ENCODE measurements at regions not wholly inside any gene's neighbourhood (a gene's known extent, or its start where the extent isn't known, plus 50 kb on each side); places are given as distances from the start of the nearest gene placed in this dataset.

- no peaks in the 10 kb centered on the region for H3K36me3 ChIP-seq (ENCODE audit: insufficient read depth, insufficient read length, low read length)
- H3K9me3 ChIP-seq (ENCODE audit: insufficient read depth, low read length): no peaks in the 10 kb centered on the region
- no peak for DNase-seq (ENCODE audit: low read depth, low spot score)
Measured at GRCh38 chr4:170522427-170522970, 432.7 kb upstream of the AADAT start.

DNA sequence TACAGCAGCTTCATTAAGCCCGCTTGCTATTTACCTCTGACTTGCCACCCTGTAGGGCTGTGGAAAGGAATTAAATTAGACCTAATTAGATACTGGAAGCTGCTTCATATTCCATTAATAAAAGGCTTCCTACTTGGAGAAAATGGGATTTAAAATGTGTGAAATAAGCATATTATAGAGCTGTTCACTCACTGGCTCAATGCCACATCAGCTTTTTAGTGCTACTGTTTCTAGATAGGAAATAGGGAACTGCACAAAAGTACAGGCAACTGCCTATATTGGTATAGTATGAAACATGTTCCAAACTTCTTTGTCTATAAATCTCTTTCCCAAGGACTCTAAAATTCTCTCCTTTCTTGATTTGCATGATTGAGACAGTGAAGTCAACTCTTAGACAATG lies 407.9 kb upstream of the AADAT start:
- Histone ChIP-seq H3K9ac (ENCODE audit: insufficient read length, low read depth) (no peak overlapping the region), H3K9me3 (ENCODE audit: insufficient read depth, low read length) (no peaks in the 10 kb centered on the region), H3K4me3 (ENCODE audit: insufficient read length, low read depth) (no peak overlapping the region), H3K4me1 (ENCODE audit: insufficient read depth, insufficient read length) (no peaks in the 10 kb centered on the region), H3K36me3 (ENCODE audit: insufficient read depth, insufficient read length, low read length) (no peaks in the 10 kb centered on the region), H3K27me3 (ENCODE audit: insufficient read depth, insufficient read length) (no peaks in the 10 kb centered on the region)
- TF ChIP-seq ZNF274 (IDR thresholded peaks at IDR 0.05; ENCODE audit: low read depth, low read length) (no peak), SUZ12 (IDR thresholded peaks at IDR 0.05; ENCODE audit: extremely low read depth, insufficient read depth, insufficient read length) (no peak), YY1 (IDR thresholded peaks at IDR 0.05; ENCODE audit: insufficient read depth, insufficient read length) (no peak)
- DNase-seq (ENCODE audit: low read depth, low spot score): no peak

More at GRCh38 chr4:170522427-170522970, 432.7 kb upstream of the AADAT start:
- TF ChIP-seq YY1 (IDR thresholded peaks at IDR 0.05; ENCODE audit: insufficient read depth, insufficient read length): no peak
- no peak for TF ChIP-seq SUZ12 (IDR thresholded peaks at IDR 0.05; ENCODE audit: extremely low read depth, insufficient read depth, insufficient read length)
- TF ChIP-seq ZNF274 (IDR thresholded peaks at IDR 0.05; ENCODE audit: low read depth, low read length): no peak
- Histone ChIP-seq H3K27me3 (ENCODE audit: insufficient read depth, insufficient read length) (no peaks in the 10 kb centered on the region), H3K9ac (ENCODE audit: insufficient read length, low read depth) (no peak overlapping the region), H3K4me3 (ENCODE audit: insufficient read length, low read depth) (no peak overlapping the region), H3K4me1 (ENCODE audit: insufficient read depth, insufficient read length) (no peaks in the 10 kb centered on the region)

GRCh38 chr4:170497112-170497511 lies 407.4 kb upstream of the AADAT start:
- Histone ChIP-seq H3K4me3 (ENCODE audit: insufficient read length, low read depth) (no peak overlapping the region), H3K36me3 (ENCODE audit: insufficient read depth, insufficient read length, low read length) (no peaks in the 10 kb centered on the region), H3K4me1 (ENCODE audit: insufficient read depth, insufficient read length) (no peaks in the 10 kb centered on the region), H3K9ac (ENCODE audit: insufficient read length, low read depth) (no peak overlapping the region), H3K27me3 (ENCODE audit: insufficient read depth, insufficient read length) (no peaks in the 10 kb centered on the region), H3K9me3 (ENCODE audit: insufficient read depth, low read length) (no peaks in the 10 kb centered on the region)
- no peak for DNase-seq (ENCODE audit: low read depth, low spot score)
- TF ChIP-seq SUZ12 (IDR thresholded peaks at IDR 0.05; ENCODE audit: extremely low read depth, insufficient read depth, insufficient read length) (no peak), ZNF274 (IDR thresholded peaks at IDR 0.05; ENCODE audit: low read depth, low read length) (no peak), YY1 (IDR thresholded peaks at IDR 0.05; ENCODE audit: insufficient read depth, insufficient read length) (no peak)

DNA sequence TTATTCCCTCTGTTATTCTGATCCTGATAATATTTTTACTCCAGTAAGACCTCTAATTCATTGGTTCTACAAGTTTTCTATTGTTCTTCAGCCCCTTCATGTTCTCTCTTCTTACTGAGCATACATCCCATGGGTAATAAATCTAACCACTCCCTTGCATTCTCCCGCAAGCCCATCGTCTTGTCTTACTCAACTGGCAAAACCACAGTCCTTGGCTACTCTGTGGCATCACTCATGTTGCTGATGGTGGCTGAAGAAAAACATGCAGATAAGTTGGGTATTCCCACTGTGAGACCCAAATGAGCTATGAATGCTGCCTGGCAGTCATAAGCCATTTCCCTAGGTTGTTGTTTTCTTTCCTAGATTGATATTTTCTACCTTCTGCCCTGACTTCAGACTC lies 402.2 kb upstream of the AADAT start:
- Histone ChIP-seq H3K9me3 (ENCODE audit: insufficient read depth, low read length) (no peaks in the 10 kb centered on the region), H3K4me3 (ENCODE audit: insufficient read length, low read depth) (no peak overlapping the region), H3K9ac (ENCODE audit: insufficient read length, low read depth) (no peak overlapping the region), H3K36me3 (ENCODE audit: insufficient read depth, insufficient read length, low read length) (no peaks in the 10 kb centered on the region), H3K27me3 (ENCODE audit: insufficient read depth, insufficient read length) (no peaks in the 10 kb centered on the region), H3K4me1 (ENCODE audit: insufficient read depth, insufficient read length) (no peaks in the 10 kb centered on the region)
- no peak for DNase-seq (ENCODE audit: low read depth, low spot score)
- TF ChIP-seq YY1 (IDR thresholded peaks at IDR 0.05; ENCODE audit: insufficient read depth, insufficient read length) (no peak), ZNF274 (IDR thresholded peaks at IDR 0.05; ENCODE audit: low read depth, low read length) (no peak), SUZ12 (IDR thresholded peaks at IDR 0.05; ENCODE audit: extremely low read depth, insufficient read depth, insufficient read length) (no peak)

GRCh38 chr4:170476351-170476750 lies 386.6 kb upstream of the AADAT start:
- no peak for DNase-seq (ENCODE audit: low read depth, low spot score)
- Histone ChIP-seq H3K9ac (ENCODE audit: insufficient read length, low read depth) (no peak overlapping the region), H3K9me3 (ENCODE audit: insufficient read depth, low read length) (no peaks in the 10 kb centered on the region), H3K27me3 (ENCODE audit: insufficient read depth, insufficient read length) (no peaks in the 10 kb centered on the region), H3K36me3 (ENCODE audit: insufficient read depth, insufficient read length, low read length) (no peaks in the 10 kb centered on the region), H3K4me3 (ENCODE audit: insufficient read length, low read depth) (no peak overlapping the region), H3K4me1 (ENCODE audit: insufficient read depth, insufficient read length) (no peaks in the 10 kb centered on the region)
- TF ChIP-seq SUZ12 (IDR thresholded peaks at IDR 0.05; ENCODE audit: extremely low read depth, insufficient read depth, insufficient read length) (no peak), YY1 (IDR thresholded peaks at IDR 0.05; ENCODE audit: insufficient read depth, insufficient read length) (no peak)

- no peak overlapping the region for H3K4me3 ChIP-seq (ENCODE audit: insufficient read length, low read depth)
Measured at GRCh38 chr4:170465429-170465828, 375.7 kb upstream of the AADAT start.

GRCh38 chr4:170464614-170465197 lies 374.9 kb upstream of the AADAT start:
- no peaks in the 10 kb centered on the region for H3K36me3 ChIP-seq (ENCODE audit: insufficient read depth, insufficient read length, low read length)
- no peaks in the 10 kb centered on the region for H3K27me3 ChIP-seq (ENCODE audit: insufficient read depth, insufficient read length)
- no peak for TF ChIP-seq SUZ12 (IDR thresholded peaks at IDR 0.05; ENCODE audit: extremely low read depth, insufficient read depth, insufficient read length)
- TF ChIP-seq YY1 (IDR thresholded peaks at IDR 0.05; ENCODE audit: insufficient read depth, insufficient read length): no peak
- no peak for TF ChIP-seq ZNF274 (IDR thresholded peaks at IDR 0.05; ENCODE audit: low read depth, low read length)
- H3K9me3 ChIP-seq (ENCODE audit: insufficient read depth, low read length): no peaks in the 10 kb centered on the region
- peaks cover 4% of the 10 kb centered on the region for H3K4me1 ChIP-seq (ENCODE audit: insufficient read depth, insufficient read length)
- H3K9ac ChIP-seq (ENCODE audit: insufficient read length, low read depth): no peak overlapping the region
- no peak overlapping the region for H3K4me3 ChIP-seq (ENCODE audit: insufficient read length, low read depth)
- DNase-seq (ENCODE audit: low read depth, low spot score): no peak

More at GRCh38 chr4:170465429-170465828, 375.7 kb upstream of the AADAT start:
- peak; percentile 6 for DNase-seq (ENCODE audit: low read depth, low spot score)
- Histone ChIP-seq H3K9ac (ENCODE audit: insufficient read length, low read depth) (no peak overlapping the region), H3K36me3 (ENCODE audit: insufficient read depth, insufficient read length, low read length) (no peaks in the 10 kb centered on the region), H3K27me3 (ENCODE audit: insufficient read depth, insufficient read length) (no peaks in the 10 kb centered on the region), H3K4me1 (ENCODE audit: insufficient read depth, insufficient read length) (peaks cover 4% of the 10 kb centered on the region), H3K9me3 (ENCODE audit: insufficient read depth, low read length) (no peaks in the 10 kb centered on the region)
- no peak for TF ChIP-seq YY1 (IDR thresholded peaks at IDR 0.05; ENCODE audit: insufficient read depth, insufficient read length)
- no peak for TF ChIP-seq ZNF274 (IDR thresholded peaks at IDR 0.05; ENCODE audit: low read depth, low read length)
- no peak for TF ChIP-seq SUZ12 (IDR thresholded peaks at IDR 0.05; ENCODE audit: extremely low read depth, insufficient read depth, insufficient read length)

Data from NT2/D1 (cell line).